ENCODE measurements at regions not wholly inside any gene's neighbourhood (a gene's known extent, or its start where the extent isn't known, plus 50 kb on each side); places are given as distances from the start of the nearest gene placed in this dataset.
"Not testable (repeated sequence)": the region's sequence is repeated elsewhere in the genome, so short reads cannot be mapped to it uniquely, and the experiment has no call there.

GRCh38 chr9:104195142-104195541 is 101.0 kb downstream of the SMC2 start:
- H3K9me3 ChIP-seq; DNase-seq; H3K36me3 ChIP-seq; H3K27ac ChIP-seq; H3K9ac ChIP-seq (ENCODE audit: low read depth in 2 of 2, low read length in 2 of 2); H3K27me3 ChIP-seq; intact Hi-C loops (cut with DNase I); H3K4me1 ChIP-seq; H3K4me3 ChIP-seq: not testable (repeated sequence)

GRCh38 chr9:104200456-104200994 is 106.4 kb downstream of the SMC2 start:
- intact Hi-C loops (cut with DNase I), result no loop called here
- no peaks in the 10 kb centered on the region for H3K4me1 ChIP-seq
- TF ChIP-seq CTCF (IDR thresholded peaks at IDR 0.05), result no peak
- no peak overlapping the region for H3K9ac ChIP-seq (ENCODE audit: low read depth in 2 of 2, low read length in 2 of 2)
- no peaks in the 10 kb centered on the region for H3K36me3 ChIP-seq
- H3K27ac ChIP-seq, result no peak overlapping the region
- no peak overlapping the region for H3K4me3 ChIP-seq
- H3K9me3 ChIP-seq, result no peaks in the 10 kb centered on the region
- no peak for DNase-seq
- H3K27me3 ChIP-seq, result no peaks in the 10 kb centered on the region

- no peak overlapping the region for H3K4me3 ChIP-seq
- H3K36me3 ChIP-seq, result no peaks in the 10 kb centered on the region
- no peak overlapping the region for H3K9ac ChIP-seq (ENCODE audit: low read depth in 2 of 2, low read length in 2 of 2)
- H3K9me3 ChIP-seq, result no peaks in the 10 kb centered on the region
- TF ChIP-seq CTCF (IDR thresholded peaks at IDR 0.05), result no peak
- H3K4me1 ChIP-seq, result peaks cover 5% of the 10 kb centered on the region
- intact Hi-C loops (cut with DNase I), result no loop called here
- peak; percentile 24 for DNase-seq
- no peak overlapping the region for H3K27ac ChIP-seq
- H3K27me3 ChIP-seq, result no peaks in the 10 kb centered on the region
Observed at GRCh38 chr9:104206766-104207165, 112.7 kb downstream of the SMC2 start.

- no peak overlapping the region for H3K4me3 ChIP-seq
- no peaks in the 10 kb centered on the region for H3K36me3 ChIP-seq
- intact Hi-C loops (cut with DNase I), result no loop called here
- no peak for DNase-seq
- H3K9me3 ChIP-seq, result no peaks in the 10 kb centered on the region
- no peaks in the 10 kb centered on the region for H3K27me3 ChIP-seq
- H3K4me1 ChIP-seq, result peaks cover 5% of the 10 kb centered on the region
- no peak for TF ChIP-seq CTCF (IDR thresholded peaks at IDR 0.05)
- H3K9ac ChIP-seq (ENCODE audit: low read depth in 2 of 2, low read length in 2 of 2), result no peak overlapping the region
- H3K27ac ChIP-seq, result no peak overlapping the region
Observed at GRCh38 chr9:104209387-104209786, 115.3 kb downstream of the SMC2 start.

GRCh38 chr9:104227108-104227507 is 133.0 kb downstream of the SMC2 start:
- no peak for DNase-seq
- H3K4me1 ChIP-seq, result no peaks in the 10 kb centered on the region
- no peaks in the 10 kb centered on the region for H3K36me3 ChIP-seq
- no peaks in the 10 kb centered on the region for H3K9me3 ChIP-seq
- H3K4me3 ChIP-seq, result no peak overlapping the region
- intact Hi-C loops (cut with DNase I), result no loop called here
- no peaks in the 10 kb centered on the region for H3K27me3 ChIP-seq
- TF ChIP-seq CTCF (IDR thresholded peaks at IDR 0.05), result no peak
- H3K27ac ChIP-seq, result no peak overlapping the region
- H3K9ac ChIP-seq (ENCODE audit: low read depth in 2 of 2, low read length in 2 of 2), result no peak overlapping the region

- Histone ChIP-seq H3K27me3 (no peaks in the 10 kb centered on the region), H3K4me1 (no peaks in the 10 kb centered on the region), H3K27ac (no peak overlapping the region), H3K36me3 (no peaks in the 10 kb centered on the region), H3K4me3 (no peak overlapping the region), H3K9ac (ENCODE audit: low read depth in 2 of 2, low read length in 2 of 2) (no peak overlapping the region), H3K9me3 (no peaks in the 10 kb centered on the region)
- TF ChIP-seq CTCF (IDR thresholded peaks at IDR 0.05), result no peak
- intact Hi-C loops (cut with DNase I), result no loop called here
- no peak for DNase-seq
Observed at GRCh38 chr9:104232781-104233341, 138.8 kb downstream of the SMC2 start.

All from colonic mucosa (tissue), 4 donors.